Activated CD8-positive, alpha-beta memory T cell treated with anti-CD3 and anti-CD28 coated beads for 4 hours (primary cell): ENCODE measurements at regions not wholly inside any gene's neighbourhood (a gene's known extent, or its start where the extent isn't known, plus 50 kb on each side); places are given as distances from the start of the nearest gene placed in this dataset.
"Not testable (repeated sequence)": the region's sequence is repeated elsewhere in the genome, so short reads cannot be mapped to it uniquely, and the experiment has no call there.

Experiments used
- DNase-seq, 2 donors: peaks; one replicate each; pipeline ENCODE4 v3.0.0-alpha.2; 2020; ENCODE audit warnings: low read depth in 2 of 2

- DNase-seq, result no peak
Observed at GRCh38 chr6:163741743-163742363, 327.3 kb downstream of the QKI start.

GRCh38 chr6:163741342-163741741 lies 326.8 kb downstream of the QKI start:
- no peak for DNase-seq

GRCh38 chr6:163739966-163740365 lies 325.4 kb downstream of the QKI start:
- DNase-seq, result no peak

- no peak for DNase-seq
Observed at GRCh38 chr6:163739408-163739725, 324.8 kb downstream of the QKI start.

- no peak for DNase-seq
Observed at GRCh38 chr6:163738725-163739407, 324.3 kb downstream of the QKI start.

GRCh38 chr6:163738304-163738703 lies 323.8 kb downstream of the QKI start:
- no peak for DNase-seq

- no peak for DNase-seq
Observed at GRCh38 chr6:163735076-163735475, 320.6 kb downstream of the QKI start.

GRCh38 chr6:163733061-163733460 lies 318.5 kb downstream of the QKI start:
- no peak for DNase-seq

- DNase-seq, result no peak
Observed at GRCh38 chr6:163732479-163732878, 318.0 kb downstream of the QKI start.

GRCh38 chr6:163732014-163732351 lies 317.5 kb downstream of the QKI start:
- DNase-seq, result not testable (repeated sequence)

GRCh38 chr6:163731215-163732013 lies 316.9 kb downstream of the QKI start:
- DNase-seq, result no peak

GRCh38 chr6:163730246-163731210 lies 316.0 kb downstream of the QKI start:
- DNase-seq, result no peak

GRCh38 chr6:163729127-163729872 lies 314.8 kb downstream of the QKI start:
- no peak for DNase-seq

GRCh38 chr6:163728442-163729126 lies 314.1 kb downstream of the QKI start:
- no peak for DNase-seq

GRCh38 chr6:163726037-163726695 lies 311.6 kb downstream of the QKI start:
- DNase-seq, result no peak

GRCh38 chr6:163725008-163725941 lies 310.8 kb downstream of the QKI start:
- DNase-seq, result no peak

GRCh38 chr6:163724196-163724595 lies 309.7 kb downstream of the QKI start:
- no peak for DNase-seq

- no peak for DNase-seq
Observed at GRCh38 chr6:163723759-163724158, 309.2 kb downstream of the QKI start.
